SK-N-SH (cell line): ENCODE measurements at regions not wholly inside any gene's neighbourhood (a gene's known extent, or its start where the extent isn't known, plus 50 kb on each side); places are given as distances from the start of the nearest gene placed in this dataset.
A peak's percentile ranks its signal among the peaks of the same experiment; 100 is the strongest.

Source experiments
- CTCF ChIA-PET: fragments of 300-600, 350-600 bp; formaldehyde crosslinking; extraction: SDS; loops from one replicate; lab custom pipeline; 2021; lab: Yijun Ruan, JAX
- POLR2A ChIA-PET: fragments of 350-600 bp; sonication (Branson Sonifier 250); formaldehyde crosslinking; extraction: SDS; loops from one replicate; lab custom pipeline; 2020; ENCODE audit warnings: antibody characterized with exemption, inconsistent platforms; lab: Yijun Ruan, JAX
- DNase-seq: peaks from one replicate; pipeline ENCODE4 v3.0.0; 2012
- H2AFZ ChIP-seq: fragments of 200-600 bp; sonication (generic); 2 replicates; pipeline ENCODE4 v1.8.1; 2016; ENCODE audit warnings: antibody characterized with exemption, mild to moderate bottlenecking, low read depth
- H3F3A ChIP-seq: fragments of 200-600 bp; sonication (generic); replicated peaks from 2 replicates; pipeline ENCODE3; 2016; ENCODE audit warnings: antibody characterized with exemption, mild to moderate bottlenecking; ENCODE audit not compliant: insufficient read depth
- H3K27ac ChIP-seq, 2 experiments: fragments of 200-500 bp in 1 of 2; fragments of 200-600 bp in 1 of 2; sonication (Bioruptor generic) in 1 of 2; sonication (generic), shearing (Covaris generic) in 1 of 2; 2 replicates each; pipeline versions ENCODE4 v1.5.1 to v1.6.1; 2014 to 2016; ENCODE audit warnings: low read depth in 2 of 2, inconsistent platforms in 1 of 2, low read length in 1 of 2, mild to moderate bottlenecking in 1 of 2, mixed read lengths in 1 of 2
- H3K27me3 ChIP-seq: fragments of 200-600 bp; sonication (generic), shearing (Covaris generic); 2 replicates; pipeline ENCODE4 v1.6.1; 2016; ENCODE audit warnings: mixed run types; ENCODE audit not compliant: insufficient read depth
- H3K36me3 ChIP-seq, 2 experiments: fragments of 200-500 bp in 1 of 2; fragments of 200-600 bp in 1 of 2; sonication (Bioruptor generic) in 1 of 2; sonication (generic) in 1 of 2; replicated peaks in 1 of 2; 2 replicates each; pipeline versions ENCODE3 to v1.5.1; 2014 to 2016; ENCODE audit warnings: low read length in 1 of 2, mild to moderate bottlenecking in 1 of 2; ENCODE audit not compliant: insufficient read depth in 2 of 2, control insufficient read depth in 1 of 2
- H3K4me1 ChIP-seq, 2 experiments: fragments of 200-500 bp in 1 of 2; fragments of 200-600 bp in 1 of 2; sonication (Bioruptor generic) in 1 of 2; sonication (generic), shearing (Covaris generic) in 1 of 2; 2 replicates each; pipeline versions ENCODE4 v1.5.1 to v1.6.1; 2014 to 2016; ENCODE audit warnings: low read depth in 1 of 2, low read length in 1 of 2, mixed run types in 1 of 2; ENCODE audit not compliant: insufficient read depth in 2 of 2, control insufficient read depth in 1 of 2
- H3K4me2 ChIP-seq: fragments of 200-600 bp; sonication (generic), shearing (Covaris generic); 2 replicates; pipeline ENCODE4 v1.6.1; 2017; ENCODE audit warnings: mixed run types
- H3K4me3 ChIP-seq, 2 experiments: fragments of 200-500 bp in 1 of 2; fragments of 200-600 bp in 1 of 2; sonication (Bioruptor generic) in 1 of 2; sonication (generic), shearing (Covaris generic) in 1 of 2; 2 replicates each; pipeline versions ENCODE4 v1.5.1 to v1.8.1; 2014 to 2016; ENCODE audit warnings: low read depth in 2 of 2, inconsistent platforms in 1 of 2, low read length in 1 of 2, mild to moderate bottlenecking in 1 of 2, mixed read lengths in 1 of 2, moderate library complexity in 1 of 2
- H3K79me2 ChIP-seq: fragments of 200-600 bp; sonication (generic); 2 replicates; pipeline ENCODE4 v1.8.1; 2017; ENCODE audit warnings: mild to moderate bottlenecking; ENCODE audit not compliant: insufficient read depth
- H3K9ac ChIP-seq: fragments of 200-600 bp; sonication (generic); 2 replicates; pipeline ENCODE4 v1.6.1; 2017; ENCODE audit warnings: mixed run types
- H3K9me2 ChIP-seq: fragments of 200-600 bp; sonication (generic); 2 replicates; pipeline ENCODE4 v1.6.1; 2017; ENCODE audit warnings: mixed run types
- H3K9me3 ChIP-seq: fragments of 200-600 bp; sonication (generic); 2 replicates; pipeline ENCODE4 v1.6.1; 2017; ENCODE audit warnings: mixed run types, mild to moderate bottlenecking, moderate library complexity
- H4K20me1 ChIP-seq: fragments of 200-600 bp; sonication (generic); 2 replicates; pipeline ENCODE4 v1.6.1; 2017; ENCODE audit warnings: mild to moderate bottlenecking, mixed run types; ENCODE audit not compliant: insufficient read depth
- CHD2 ChIP-seq: fragments of 150-350 bp; IDR thresholded peaks from 2 replicates; pipeline ENCODE4 v1.6.1; 2018; ENCODE audit warnings: low read length; ENCODE audit not compliant: partially characterized antibody
- EP300 ChIP-seq, 2 experiments: IDR thresholded peaks; 2 replicates each; pipeline versions ENCODE4 v1.4.0 to v1.6.1; 2012; ENCODE audit warnings: borderline replicate concordance in 1 of 2, low read depth in 1 of 2, low read length in 1 of 2
- EZH2phosphoT487 ChIP-seq: fragments of 200-600 bp; sonication (generic); IDR thresholded peaks from 2 replicates; pipeline ENCODE4 v1.6.1; 2017; ENCODE audit warnings: low read depth, mixed run types, mild to moderate bottlenecking, antibody characterized with exemption, moderate library complexity, borderline replicate concordance
- FOXJ3 ChIP-seq: sonication (generic); formaldehyde crosslinking; IDR thresholded peaks from 2 replicates; pipeline ENCODE4 v1.5.1; 2020; ENCODE audit warnings: mild to moderate bottlenecking, missing genetic modification reagents
- FOXM1 ChIP-seq: IDR thresholded peaks from 2 replicates; pipeline ENCODE4 v1.4.0; 2012; ENCODE audit warnings: low read depth, mild to moderate bottlenecking
- GABPA ChIP-seq: IDR thresholded peaks from 2 replicates; pipeline ENCODE4 v1.4.0; 2012; ENCODE audit warnings: low read depth, mild to moderate bottlenecking
- GATA2 ChIP-seq: sonication (generic); formaldehyde crosslinking; IDR thresholded peaks from 2 replicates; pipeline ENCODE4 v1.5.0; 2020; ENCODE audit warnings: mild to moderate bottlenecking, missing genetic modification reagents
- JUND ChIP-seq: IDR thresholded peaks from 2 replicates; pipeline ENCODE4 v1.4.0; 2012
- MEF2A ChIP-seq: IDR thresholded peaks from 2 replicates; pipeline ENCODE4 v1.4.0; 2012; ENCODE audit warnings: low read depth, borderline replicate concordance
- MXI1 ChIP-seq: IDR thresholded peaks from 2 replicates; pipeline ENCODE4 v1.6.1; 2012; ENCODE audit warnings: mild to moderate bottlenecking, low read depth, low read length, improper control_type of control experiment
- NFIC ChIP-seq: IDR thresholded peaks from 2 replicates; pipeline ENCODE4 v1.4.0; 2012; ENCODE audit warnings: borderline replicate concordance
- POLR2AphosphoS5 ChIP-seq: IDR thresholded peaks from 2 replicates; pipeline ENCODE4 v1.6.1; 2012; ENCODE audit warnings: low read depth, low read length
- RAD21 ChIP-seq: IDR thresholded peaks from 2 replicates; pipeline ENCODE4 v1.6.1; 2012; ENCODE audit warnings: mild to moderate bottlenecking, low read length
- RXRA ChIP-seq: IDR thresholded peaks from 2 replicates; pipeline ENCODE4 v1.4.0; 2012; ENCODE audit warnings: low read depth, mild to moderate bottlenecking, borderline replicate concordance
- SIN3A ChIP-seq: IDR thresholded peaks from 2 replicates; pipeline ENCODE4 v1.6.1; 2012; ENCODE audit warnings: low read depth, mild to moderate bottlenecking, low read length, moderate library complexity, borderline replicate concordance
- TAF1 ChIP-seq: IDR thresholded peaks from 2 replicates; pipeline ENCODE4 v1.6.1; 2012; ENCODE audit warnings: low read depth, mild to moderate bottlenecking, low read length, moderate library complexity, borderline replicate concordance
- TCF12 ChIP-seq: IDR thresholded peaks from 2 replicates; pipeline ENCODE4 v1.4.0; 2012
- YY1 ChIP-seq: IDR thresholded peaks from 2 replicates; pipeline ENCODE4 v1.4.0; 2012; ENCODE audit warnings: low read depth, mild to moderate bottlenecking
- WGBS: methylation state at CpG from one replicate; pipeline ENCODE4 v1.1.6; 2017; ENCODE audit warnings: low lambda C conversion rate; 5-methylcytosine and 5-hydroxymethylcytosine counted together
- TF ChIP-seq, protein P1 (sequence below): IDR thresholded peaks from 2 replicates; pipeline ENCODE4; 2012
- TF ChIP-seq, protein P2 (sequence below): fragments of 200-600 bp; sonication (generic); IDR thresholded peaks from 2 replicates; pipeline ENCODE4 v1.6.1; 2017; ENCODE audit warnings: antibody characterized with exemption, mild to moderate bottlenecking, moderate library complexity
- TF ChIP-seq, protein P3 (sequence below): IDR thresholded peaks from 2 replicates; pipeline ENCODE4 v1.4.0; 2012; ENCODE audit warnings: low read depth, borderline replicate concordance
- TF ChIP-seq, protein P4 (sequence below): fragments of 150-350 bp; IDR thresholded peaks from 2 replicates; pipeline ENCODE4 v1.6.1; 2017; ENCODE audit warnings: antibody characterized with exemption, low read length, low read depth, borderline replicate concordance
- TF ChIP-seq, protein P5 (sequence below): fragments of 150-350 bp; IDR thresholded peaks from 2 replicates; pipeline ENCODE4 v1.6.1; 2016; ENCODE audit warnings: mild to moderate bottlenecking, low read depth, low read length

DNA sequence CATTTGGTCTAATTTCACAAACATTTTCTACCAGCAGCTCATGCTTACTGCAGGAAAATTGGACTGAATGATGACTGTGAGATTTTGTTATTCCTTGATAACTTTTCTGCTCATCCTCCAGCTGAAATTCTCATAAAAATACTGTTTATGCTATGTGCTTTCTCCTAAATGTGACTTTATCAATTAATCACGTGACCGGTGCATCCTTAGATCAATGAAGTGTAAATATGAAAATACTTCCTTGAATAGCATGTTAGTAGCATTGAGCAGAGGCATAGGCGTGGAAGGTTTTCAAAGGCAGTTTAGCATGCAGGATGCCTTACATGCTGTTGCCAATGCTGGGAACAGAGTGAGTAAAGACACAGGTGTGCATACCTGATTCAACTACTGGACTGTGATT, 1002.5 kb downstream of the CBLN2 start:
- Histone ChIP-seq H3K9me3 (no peaks in the 10 kb centered on the region), H3K9ac (no peak overlapping the region), H4K20me1 (no peaks in the 10 kb centered on the region), H3K79me2 (no peaks in the 10 kb centered on the region), H3F3A (no peaks in the 10 kb centered on the region), H3K4me3 (no peak overlapping the region), H3K27me3 (no peaks in the 10 kb centered on the region), H3K36me3 (no peaks in the 10 kb centered on the region), H3K4me1 (no peaks in the 10 kb centered on the region), H3K27ac (no peak overlapping the region), H3K4me2 (no peak overlapping the region), H2AFZ (no peak overlapping the region), H3K9me2 (no peaks in the 10 kb centered on the region)
- DNase-seq = no peak
- ChIA-PET CTCF (no interaction called here), POLR2A (no interaction called here)
- 71% methylated on average over 3 of the region's 3 CpGs for WGBS
- TF ChIP-seq CHD2 = no peak
- TF ChIP-seq GABPA = no peak
- no peak for TF ChIP-seq POLR2AphosphoS5
- no peak for TF ChIP-seq SIN3A
- no peak for TF ChIP-seq MXI1
- TF ChIP-seq RXRA = no peak
- TF ChIP-seq, protein P1, sequence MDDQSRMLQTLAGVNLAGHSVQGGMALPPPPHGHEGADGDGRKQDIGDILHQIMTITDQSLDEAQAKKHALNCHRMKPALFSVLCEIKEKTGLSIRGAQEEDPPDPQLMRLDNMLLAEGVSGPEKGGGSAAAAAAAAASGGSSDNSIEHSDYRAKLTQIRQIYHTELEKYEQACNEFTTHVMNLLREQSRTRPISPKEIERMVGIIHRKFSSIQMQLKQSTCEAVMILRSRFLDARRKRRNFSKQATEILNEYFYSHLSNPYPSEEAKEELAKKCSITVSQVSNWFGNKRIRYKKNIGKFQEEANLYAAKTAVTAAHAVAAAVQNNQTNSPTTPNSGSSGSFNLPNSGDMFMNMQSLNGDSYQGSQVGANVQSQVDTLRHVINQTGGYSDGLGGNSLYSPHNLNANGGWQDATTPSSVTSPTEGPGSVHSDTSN = no peak
- TF ChIP-seq TCF12 = no peak
- no peak for TF ChIP-seq YY1
- TF ChIP-seq, protein P2, sequence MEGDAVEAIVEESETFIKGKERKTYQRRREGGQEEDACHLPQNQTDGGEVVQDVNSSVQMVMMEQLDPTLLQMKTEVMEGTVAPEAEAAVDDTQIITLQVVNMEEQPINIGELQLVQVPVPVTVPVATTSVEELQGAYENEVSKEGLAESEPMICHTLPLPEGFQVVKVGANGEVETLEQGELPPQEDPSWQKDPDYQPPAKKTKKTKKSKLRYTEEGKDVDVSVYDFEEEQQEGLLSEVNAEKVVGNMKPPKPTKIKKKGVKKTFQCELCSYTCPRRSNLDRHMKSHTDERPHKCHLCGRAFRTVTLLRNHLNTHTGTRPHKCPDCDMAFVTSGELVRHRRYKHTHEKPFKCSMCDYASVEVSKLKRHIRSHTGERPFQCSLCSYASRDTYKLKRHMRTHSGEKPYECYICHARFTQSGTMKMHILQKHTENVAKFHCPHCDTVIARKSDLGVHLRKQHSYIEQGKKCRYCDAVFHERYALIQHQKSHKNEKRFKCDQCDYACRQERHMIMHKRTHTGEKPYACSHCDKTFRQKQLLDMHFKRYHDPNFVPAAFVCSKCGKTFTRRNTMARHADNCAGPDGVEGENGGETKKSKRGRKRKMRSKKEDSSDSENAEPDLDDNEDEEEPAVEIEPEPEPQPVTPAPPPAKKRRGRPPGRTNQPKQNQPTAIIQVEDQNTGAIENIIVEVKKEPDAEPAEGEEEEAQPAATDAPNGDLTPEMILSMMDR = no peak
- no peak for TF ChIP-seq NFIC
- TF ChIP-seq TAF1 = no peak
- TF ChIP-seq MEF2A = no peak
- no peak for TF ChIP-seq EP300 (IDR thresholded peaks at IDR 0.05; ENCODE audit: borderline replicate concordance in 1 of 2, low read depth in 1 of 2, low read length in 1 of 2)
- TF ChIP-seq EZH2phosphoT487 = no peak

DNA sequence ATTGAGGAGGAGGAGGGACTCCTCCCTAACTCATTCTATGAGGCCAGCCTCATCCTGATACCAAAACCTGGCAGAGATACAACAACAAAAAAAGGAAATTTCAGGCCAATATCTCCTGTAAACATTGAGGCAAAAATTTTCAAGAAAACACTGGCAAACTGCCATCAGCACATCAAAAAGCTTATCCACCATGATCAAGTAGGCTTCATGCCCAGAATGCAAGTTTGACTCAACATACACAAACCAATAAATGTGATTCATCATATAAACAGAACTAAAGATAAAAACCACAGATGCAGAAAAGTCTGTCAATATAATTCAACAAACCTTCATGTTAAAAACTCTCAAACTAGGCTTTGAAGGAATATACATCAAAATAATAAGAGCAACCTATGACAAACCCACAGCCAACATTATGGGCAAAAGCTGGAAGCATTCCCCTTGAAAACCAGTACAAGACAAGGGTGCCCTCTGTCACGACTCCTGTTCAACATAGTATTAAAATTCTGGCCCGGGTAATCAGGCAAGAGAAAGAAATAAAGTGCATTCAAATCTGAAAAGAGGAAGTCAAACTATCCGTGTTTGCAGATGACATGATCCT, 1014.3 kb downstream of the CBLN2 start:
- no peak overlapping the region for H2AFZ ChIP-seq
- H3K4me2 ChIP-seq = no peak overlapping the region
- no peaks in the 10 kb centered on the region; the same call in 1 of the 2 replicates for H3K9me2 ChIP-seq
- no peak overlapping the region for H3K27ac ChIP-seq
- DNase-seq = no peak
- ChIA-PET CTCF (no interaction called here), POLR2A (no interaction called here)
- H3K4me1 ChIP-seq = peaks cover 0 to 6% of the 10 kb centered on the region in 2 experiments; a peak in 1 of 4 replicates
- H3K79me2 ChIP-seq = no peaks in the 10 kb centered on the region
- H3K4me3 ChIP-seq = no peak overlapping the region
- H3K36me3 ChIP-seq = no peaks in the 10 kb centered on the region
- 0 out of 2 replicates have a peak, but pooled peaks cover 3% of the 10 kb centered on the region for H3K9me3 ChIP-seq
- no peaks in the 10 kb centered on the region for H3K27me3 ChIP-seq
- WGBS = 59% methylated on average over 3 of the region's 3 CpGs
- no peak overlapping the region for H3K9ac ChIP-seq
- H4K20me1 ChIP-seq = no peaks in the 10 kb centered on the region
- H3F3A ChIP-seq = peaks cover 4% of the 10 kb centered on the region
- TF ChIP-seq FOXJ3 (CRISPR knock-in tag) (no peak), CHD2 (no peak), JUND (peak; percentile 80), GATA2 (CRISPR knock-in tag) (no peak), POLR2AphosphoS5 (no peak), GABPA (no peak), EP300 (IDR thresholded peaks at IDR 0.05; ENCODE audit: borderline replicate concordance in 1 of 2, low read depth in 1 of 2, low read length in 1 of 2) (peak in 1 of 2 experiments; percentile 50; a peak in 1 of 4 replicates), SIN3A (no peak), YY1 (no peak), RAD21 (no peak), FOXM1 (no peak), MXI1 (no peak)
- TF ChIP-seq, protein P3, sequence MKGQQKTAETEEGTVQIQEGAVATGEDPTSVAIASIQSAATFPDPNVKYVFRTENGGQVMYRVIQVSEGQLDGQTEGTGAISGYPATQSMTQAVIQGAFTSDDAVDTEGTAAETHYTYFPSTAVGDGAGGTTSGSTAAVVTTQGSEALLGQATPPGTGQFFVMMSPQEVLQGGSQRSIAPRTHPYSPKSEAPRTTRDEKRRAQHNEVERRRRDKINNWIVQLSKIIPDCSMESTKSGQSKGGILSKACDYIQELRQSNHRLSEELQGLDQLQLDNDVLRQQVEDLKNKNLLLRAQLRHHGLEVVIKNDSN = no peak
- TF ChIP-seq, protein P4, sequence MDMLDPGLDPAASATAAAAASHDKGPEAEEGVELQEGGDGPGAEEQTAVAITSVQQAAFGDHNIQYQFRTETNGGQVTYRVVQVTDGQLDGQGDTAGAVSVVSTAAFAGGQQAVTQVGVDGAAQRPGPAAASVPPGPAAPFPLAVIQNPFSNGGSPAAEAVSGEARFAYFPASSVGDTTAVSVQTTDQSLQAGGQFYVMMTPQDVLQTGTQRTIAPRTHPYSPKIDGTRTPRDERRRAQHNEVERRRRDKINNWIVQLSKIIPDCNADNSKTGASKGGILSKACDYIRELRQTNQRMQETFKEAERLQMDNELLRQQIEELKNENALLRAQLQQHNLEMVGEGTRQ = no peak
- TF ChIP-seq, protein P5, sequence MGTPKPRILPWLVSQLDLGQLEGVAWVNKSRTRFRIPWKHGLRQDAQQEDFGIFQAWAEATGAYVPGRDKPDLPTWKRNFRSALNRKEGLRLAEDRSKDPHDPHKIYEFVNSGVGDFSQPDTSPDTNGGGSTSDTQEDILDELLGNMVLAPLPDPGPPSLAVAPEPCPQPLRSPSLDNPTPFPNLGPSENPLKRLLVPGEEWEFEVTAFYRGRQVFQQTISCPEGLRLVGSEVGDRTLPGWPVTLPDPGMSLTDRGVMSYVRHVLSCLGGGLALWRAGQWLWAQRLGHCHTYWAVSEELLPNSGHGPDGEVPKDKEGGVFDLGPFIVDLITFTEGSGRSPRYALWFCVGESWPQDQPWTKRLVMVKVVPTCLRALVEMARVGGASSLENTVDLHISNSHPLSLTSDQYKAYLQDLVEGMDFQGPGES = no peak
